Keratinocyte (primary cell): ENCODE measurements at regions not wholly inside any gene's neighbourhood (a gene's known extent, or its start where the extent isn't known, plus 50 kb on each side); places are given as distances from the start of the nearest gene placed in this dataset.

Experiments
- CTCF ChIP-seq, 3 experiments: IDR thresholded peaks in 1 of 3; conservative IDR thresholded peaks in 1 of 3; optimal IDR thresholded peaks in 1 of 3; 2 replicates in 2 of 3; 3 replicates in 1 of 3; pipeline versions ENCODE3 to v1.5.1; 2011; ENCODE audit warnings: low read length in 3 of 3, mild to moderate bottlenecking in 3 of 3, moderate library complexity in 2 of 3, control low read depth in 1 of 3, inconsistent platforms in 1 of 3; ENCODE audit not compliant: insufficient read depth in 2 of 3; ENCODE audit errors: extremely low read depth in 1 of 3
- EZH2 ChIP-seq: IDR thresholded peaks from one replicate; pipeline ENCODE4 v1.6.1; 2012; ENCODE audit warnings: inconsistent platforms, mild to moderate bottlenecking, low read length, moderate library complexity

GRCh38 chr12:92068459-92068858, 77.2 kb downstream of the BTG1 start:
- no peak for TF ChIP-seq CTCF (optimal IDR thresholded peaks at IDR 0.05 in 1 of 3, IDR thresholded peaks at IDR 0.05 in 1 of 3, conservative IDR thresholded peaks at IDR 0.05 in 1 of 3; ENCODE audit: extremely low read depth in 1 of 3, insufficient read depth in 2 of 3, low read length in 3 of 3)
- no peak for TF ChIP-seq EZH2
